OCI-LY7 (cell line): ENCODE measurements at regions not wholly inside any gene's neighbourhood (a gene's known extent, or its start where the extent isn't known, plus 50 kb on each side); places are given as distances from the start of the nearest gene placed in this dataset.

ENCODE experiments used
- BruUV-seq: library from RNA; stranded (reverse); fragments of 400-500 nt; replicated peaks from 2 replicates; lab custom pipeline; 2021; lab: Mats Ljungman, UMichigan
- CTCF ChIA-PET: fragments of 300-600 bp; sonication (Branson Sonifier 250); formaldehyde crosslinking; loops from one replicate; lab custom pipeline; 2022; ENCODE audit warnings: antibody characterized with exemption; ENCODE audit not compliant: unreplicated experiment; lab: Charles Lee
- POLR2A ChIA-PET: fragments of 300-600 bp; sonication (Branson Sonifier 250); formaldehyde crosslinking; loops from one replicate; lab custom pipeline; 2022; ENCODE audit warnings: antibody characterized with exemption; lab: Charles Lee
- DNase-seq: peaks from one replicate; pipeline ENCODE4 v3.0.0-alpha.2; 2015; ENCODE audit warnings: low spot score
- H2AFZ ChIP-seq: fragments of 200-600 bp; sonication (generic), shearing (Covaris generic); 2 replicates; pipeline ENCODE4 v1.6.1; 2014; ENCODE audit warnings: mild to moderate bottlenecking, antibody characterized with exemption, low read length, moderate library complexity
- H3K27ac ChIP-seq: fragments of 200-600 bp; sonication (generic); 2 replicates; pipeline ENCODE4 v1.5.1; 2014; ENCODE audit warnings: mixed run types, low read depth, mild to moderate bottlenecking, moderate library complexity, low read length, inconsistent platforms; ENCODE audit not compliant: poor library complexity, severe bottlenecking
- H3K36me3 ChIP-seq: fragments of 200-600 bp; sonication (generic); 2 replicates; pipeline ENCODE4 v1.6.1; 2014; ENCODE audit warnings: mild to moderate bottlenecking, antibody characterized with exemption, low read length, moderate library complexity, mixed read lengths; ENCODE audit not compliant: insufficient read depth
- H3K4me1 ChIP-seq: fragments of 200-600 bp; sonication (generic); 2 replicates; pipeline ENCODE4 v1.5.1; 2014; ENCODE audit warnings: mild to moderate bottlenecking, low read length; ENCODE audit not compliant: insufficient read depth, poor library complexity, severe bottlenecking
- H3K4me2 ChIP-seq: fragments of 200-600 bp; sonication (generic); 2 replicates; pipeline ENCODE4 v1.6.1; 2014; ENCODE audit warnings: mild to moderate bottlenecking, low read length
- H3K4me3 ChIP-seq: fragments of 200-600 bp; sonication (generic); 2 replicates; pipeline ENCODE4 v1.5.1; 2014; ENCODE audit warnings: mild to moderate bottlenecking, low read depth, low read length; ENCODE audit not compliant: poor library complexity, severe bottlenecking
- H3K79me2 ChIP-seq: fragments of 200-600 bp; sonication (generic); 2 replicates; pipeline ENCODE4 v1.6.1; 2016; ENCODE audit warnings: low read depth, mild to moderate bottlenecking, low read length, moderate library complexity, mixed read lengths; ENCODE audit not compliant: insufficient read depth
- H3K9me2 ChIP-seq: fragments of 200-600 bp; sonication (generic); 2 replicates; pipeline ENCODE4 v1.6.1; 2016; ENCODE audit warnings: mild to moderate bottlenecking, low read length, mixed read lengths; ENCODE audit not compliant: insufficient read depth
- H3K9me3 ChIP-seq: fragments of 200-600 bp; sonication (generic); 2 replicates; pipeline ENCODE4 v1.6.1; 2014; ENCODE audit warnings: mild to moderate bottlenecking, mixed run types, low read length, mixed read lengths
- H4K20me1 ChIP-seq: fragments of 200-600 bp; sonication (generic); 2 replicates; pipeline ENCODE4 v1.6.1; 2014; ENCODE audit warnings: mild to moderate bottlenecking, antibody characterized with exemption, low read length, moderate library complexity, mixed read lengths; ENCODE audit not compliant: insufficient read depth
- CTCF ChIP-seq: fragments of 200-600 bp; sonication (generic); conservative IDR thresholded peaks from 2 replicates; pipeline ENCODE4 v1.5.1; 2014; ENCODE audit warnings: mild to moderate bottlenecking, antibody characterized with exemption, low read length, moderate library complexity, mixed read lengths
- EZH2phosphoT487 ChIP-seq: fragments of 200-600 bp; sonication (generic); IDR thresholded peaks from 2 replicates; pipeline ENCODE4 v1.6.1; 2018; ENCODE audit warnings: low read depth, borderline replicate concordance, mild to moderate bottlenecking, mixed run types, antibody characterized with exemption, low read length, moderate library complexity, mixed read lengths
- intact Hi-C: fragments of 100-400 bp; cut with micrococcal nuclease; formaldehyde crosslinking; loops from one replicate; pipeline ENCODE4 v1.10.0; 2022; ENCODE audit not compliant: unreplicated experiment

DNA sequence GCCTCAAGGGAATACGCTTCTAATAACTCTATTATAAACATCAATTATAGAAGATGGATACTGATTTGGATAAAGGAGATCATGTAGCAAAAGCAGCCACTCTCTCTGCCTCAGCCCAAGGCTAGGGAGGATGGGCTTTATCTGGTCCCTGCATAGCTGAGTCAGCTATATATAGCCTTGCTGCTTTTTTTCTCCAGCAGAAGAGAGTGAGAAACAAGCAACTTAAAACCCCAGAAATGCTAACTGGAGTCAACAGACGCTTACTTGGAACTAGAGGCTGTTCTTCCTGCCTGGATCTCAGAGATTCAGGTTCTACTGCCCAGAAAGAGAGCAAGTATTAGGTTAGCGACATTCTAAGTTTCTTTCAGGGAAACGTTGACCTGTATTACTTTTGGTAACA, 426.7 kb upstream of the KLHL29 start:
- H3K36me3 ChIP-seq, result no peaks in the 10 kb centered on the region
- no peaks in the 10 kb centered on the region for H3K9me3 ChIP-seq
- no peaks in the 10 kb centered on the region for H3K79me2 ChIP-seq
- ChIA-PET CTCF (no interaction called here), POLR2A (no interaction called here)
- peaks cover 5% of the 10 kb centered on the region for H3K4me1 ChIP-seq
- no peak overlapping the region for H3K4me3 ChIP-seq
- no peaks in the 10 kb centered on the region for H3K9me2 ChIP-seq
- H3K27ac ChIP-seq, result no peak overlapping the region
- H2AFZ ChIP-seq, result no peak overlapping the region
- TF ChIP-seq CTCF (no peak), EZH2phosphoT487 (no peak)
- no peak overlapping the region for H3K4me2 ChIP-seq
- DNase-seq, result no peak
- no peaks in the 10 kb centered on the region for H4K20me1 ChIP-seq
- BruUV-seq, result no TSS peak
- intact Hi-C loops, result no loop called here

DNA sequence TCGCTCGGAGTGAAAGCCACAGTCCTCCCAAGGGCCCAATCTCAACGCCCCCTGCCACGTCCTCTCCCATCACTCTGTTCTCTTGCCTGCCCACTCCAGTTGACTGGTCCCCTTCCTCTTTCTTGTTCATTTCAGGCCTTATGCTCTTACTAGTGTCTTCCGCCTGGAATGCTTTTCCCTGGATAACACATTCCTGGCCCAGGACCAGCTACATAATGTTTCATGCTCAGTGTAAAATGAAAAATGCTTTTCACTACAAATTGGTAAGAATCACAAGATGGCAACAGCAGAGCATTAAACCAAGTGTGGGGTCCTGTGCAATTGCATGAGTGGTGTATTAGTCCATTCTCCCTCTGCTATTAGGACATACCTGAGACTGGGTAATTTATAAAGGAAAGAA, 417.2 kb upstream of the KLHL29 start:
- no peaks in the 10 kb centered on the region for H3K9me2 ChIP-seq
- DNase-seq, result no peak
- H3K36me3 ChIP-seq, result no peaks in the 10 kb centered on the region
- ChIA-PET POLR2A (no interaction called here), CTCF (no interaction called here)
- no peak overlapping the region for H3K4me2 ChIP-seq
- no TSS peak for BruUV-seq
- no peak for TF ChIP-seq CTCF
- no peak for TF ChIP-seq EZH2phosphoT487
- no peaks in the 10 kb centered on the region for H3K79me2 ChIP-seq
- H2AFZ ChIP-seq, result no peak overlapping the region
- H3K4me1 ChIP-seq, result no peaks in the 10 kb centered on the region
- no peak overlapping the region for H3K27ac ChIP-seq
- intact Hi-C loops, result no loop called here
- no peaks in the 10 kb centered on the region for H3K9me3 ChIP-seq
- H4K20me1 ChIP-seq, result no peaks in the 10 kb centered on the region
- no peak overlapping the region for H3K4me3 ChIP-seq

DNA sequence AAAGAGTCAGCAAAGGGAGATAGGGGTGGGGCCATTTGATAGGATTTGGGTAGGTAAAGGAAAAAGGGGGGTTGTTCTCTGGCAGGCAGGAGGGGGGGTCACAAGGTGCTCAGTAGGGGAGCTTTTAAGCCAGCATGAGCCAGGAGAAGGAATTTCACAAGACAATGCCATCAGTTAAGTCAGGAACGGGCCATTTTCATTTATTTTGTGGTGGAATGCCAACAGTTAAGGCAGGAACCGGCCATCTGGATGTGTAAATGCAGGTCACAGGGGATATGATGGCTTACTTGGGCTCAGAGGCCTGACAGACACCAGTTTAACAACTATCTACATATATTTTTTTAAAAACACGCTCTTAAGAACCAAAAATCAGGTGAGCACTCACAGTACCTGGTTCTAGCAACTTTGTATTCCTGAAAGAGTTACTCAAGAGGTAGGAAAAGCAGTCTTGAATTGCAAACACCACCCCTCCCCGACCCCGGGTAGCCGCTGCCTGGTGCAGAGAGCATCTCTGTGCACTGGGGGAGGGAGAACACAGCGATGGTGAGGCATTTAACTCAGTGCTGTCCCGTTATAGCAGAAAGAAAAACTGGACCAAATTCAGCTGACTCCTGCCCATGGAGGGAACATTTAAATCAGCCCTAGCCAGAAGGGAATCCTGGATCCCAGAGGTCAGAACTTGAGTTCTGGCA, 414.5 kb upstream of the KLHL29 start:
- H4K20me1 ChIP-seq, result no peaks in the 10 kb centered on the region
- TF ChIP-seq CTCF, result no peak
- TF ChIP-seq EZH2phosphoT487, result no peak
- H3K4me1 ChIP-seq, result no peaks in the 10 kb centered on the region
- H3K79me2 ChIP-seq, result no peaks in the 10 kb centered on the region
- no peak for DNase-seq
- H3K36me3 ChIP-seq, result no peaks in the 10 kb centered on the region
- no peaks in the 10 kb centered on the region for H3K9me2 ChIP-seq
- H3K4me2 ChIP-seq, result no peak overlapping the region
- H3K4me3 ChIP-seq, result no peak overlapping the region
- no peak overlapping the region for H2AFZ ChIP-seq
- POLR2A ChIA-PET, result no interaction called here
- no peaks in the 10 kb centered on the region for H3K9me3 ChIP-seq
- BruUV-seq, result no TSS peak
- H3K27ac ChIP-seq, result no peak overlapping the region
- CTCF ChIA-PET, result no interaction called here
- intact Hi-C loops, result no loop called here
